SK-N-SH (cell line): ENCODE measurements at regions not wholly inside any gene's neighbourhood (a gene's known extent, or its start where the extent isn't known, plus 50 kb on each side); places are given as distances from the start of the nearest gene placed in this dataset.

Experiments
- CTCF ChIA-PET: fragments of 300-600, 350-600 bp; formaldehyde crosslinking; extraction: SDS; loops from one replicate; lab custom pipeline; 2021; lab: Yijun Ruan, JAX
- POLR2A ChIA-PET: fragments of 350-600 bp; sonication (Branson Sonifier 250); formaldehyde crosslinking; extraction: SDS; loops from one replicate; lab custom pipeline; 2020; ENCODE audit warnings: antibody characterized with exemption, inconsistent platforms; lab: Yijun Ruan, JAX
- DNase-seq: peaks from one replicate; pipeline ENCODE4 v3.0.0; 2012
- H2AFZ ChIP-seq: fragments of 200-600 bp; sonication (generic); 2 replicates; pipeline ENCODE4 v1.8.1; 2016; ENCODE audit warnings: antibody characterized with exemption, mild to moderate bottlenecking, low read depth
- H3F3A ChIP-seq: fragments of 200-600 bp; sonication (generic); replicated peaks from 2 replicates; pipeline ENCODE3; 2016; ENCODE audit warnings: antibody characterized with exemption, mild to moderate bottlenecking; ENCODE audit not compliant: insufficient read depth
- H3K27ac ChIP-seq, 2 experiments: fragments of 200-500 bp in 1 of 2; fragments of 200-600 bp in 1 of 2; sonication (Bioruptor generic) in 1 of 2; sonication (generic), shearing (Covaris generic) in 1 of 2; 2 replicates each; pipeline versions ENCODE4 v1.5.1 to v1.6.1; 2014 to 2016; ENCODE audit warnings: low read depth in 2 of 2, inconsistent platforms in 1 of 2, low read length in 1 of 2, mild to moderate bottlenecking in 1 of 2, mixed read lengths in 1 of 2
- H3K27me3 ChIP-seq: fragments of 200-600 bp; sonication (generic), shearing (Covaris generic); 2 replicates; pipeline ENCODE4 v1.6.1; 2016; ENCODE audit warnings: mixed run types; ENCODE audit not compliant: insufficient read depth
- H3K36me3 ChIP-seq, 2 experiments: fragments of 200-500 bp in 1 of 2; fragments of 200-600 bp in 1 of 2; sonication (Bioruptor generic) in 1 of 2; sonication (generic) in 1 of 2; replicated peaks in 1 of 2; 2 replicates each; pipeline versions ENCODE3 to v1.5.1; 2014 to 2016; ENCODE audit warnings: low read length in 1 of 2, mild to moderate bottlenecking in 1 of 2; ENCODE audit not compliant: insufficient read depth in 2 of 2, control insufficient read depth in 1 of 2
- H3K4me1 ChIP-seq, 2 experiments: fragments of 200-500 bp in 1 of 2; fragments of 200-600 bp in 1 of 2; sonication (Bioruptor generic) in 1 of 2; sonication (generic), shearing (Covaris generic) in 1 of 2; 2 replicates each; pipeline versions ENCODE4 v1.5.1 to v1.6.1; 2014 to 2016; ENCODE audit warnings: low read depth in 1 of 2, low read length in 1 of 2, mixed run types in 1 of 2; ENCODE audit not compliant: insufficient read depth in 2 of 2, control insufficient read depth in 1 of 2
- H3K4me2 ChIP-seq: fragments of 200-600 bp; sonication (generic), shearing (Covaris generic); 2 replicates; pipeline ENCODE4 v1.6.1; 2017; ENCODE audit warnings: mixed run types
- H3K4me3 ChIP-seq, 2 experiments: fragments of 200-500 bp in 1 of 2; fragments of 200-600 bp in 1 of 2; sonication (Bioruptor generic) in 1 of 2; sonication (generic), shearing (Covaris generic) in 1 of 2; 2 replicates each; pipeline versions ENCODE4 v1.5.1 to v1.8.1; 2014 to 2016; ENCODE audit warnings: low read depth in 2 of 2, inconsistent platforms in 1 of 2, low read length in 1 of 2, mild to moderate bottlenecking in 1 of 2, mixed read lengths in 1 of 2, moderate library complexity in 1 of 2
- H3K79me2 ChIP-seq: fragments of 200-600 bp; sonication (generic); 2 replicates; pipeline ENCODE4 v1.8.1; 2017; ENCODE audit warnings: mild to moderate bottlenecking; ENCODE audit not compliant: insufficient read depth
- H3K9ac ChIP-seq: fragments of 200-600 bp; sonication (generic); 2 replicates; pipeline ENCODE4 v1.6.1; 2017; ENCODE audit warnings: mixed run types
- H3K9me2 ChIP-seq: fragments of 200-600 bp; sonication (generic); 2 replicates; pipeline ENCODE4 v1.6.1; 2017; ENCODE audit warnings: mixed run types
- H3K9me3 ChIP-seq: fragments of 200-600 bp; sonication (generic); 2 replicates; pipeline ENCODE4 v1.6.1; 2017; ENCODE audit warnings: mixed run types, mild to moderate bottlenecking, moderate library complexity
- H4K20me1 ChIP-seq: fragments of 200-600 bp; sonication (generic); 2 replicates; pipeline ENCODE4 v1.6.1; 2017; ENCODE audit warnings: mild to moderate bottlenecking, mixed run types; ENCODE audit not compliant: insufficient read depth
- ELF1 ChIP-seq: IDR thresholded peaks from 2 replicates; pipeline ENCODE4 v1.4.0; 2012
- EP300 ChIP-seq, 2 experiments: IDR thresholded peaks; 2 replicates each; pipeline versions ENCODE4 v1.4.0 to v1.6.1; 2012; ENCODE audit warnings: borderline replicate concordance in 1 of 2, low read depth in 1 of 2, low read length in 1 of 2
- EZH2phosphoT487 ChIP-seq: fragments of 200-600 bp; sonication (generic); IDR thresholded peaks from 2 replicates; pipeline ENCODE4 v1.6.1; 2017; ENCODE audit warnings: low read depth, mixed run types, mild to moderate bottlenecking, antibody characterized with exemption, moderate library complexity, borderline replicate concordance
- FOSL2 ChIP-seq: IDR thresholded peaks from 2 replicates; pipeline ENCODE4 v1.4.0; 2012; ENCODE audit warnings: low read depth, mild to moderate bottlenecking, moderate library complexity, borderline replicate concordance
- FOXJ3 ChIP-seq: sonication (generic); formaldehyde crosslinking; IDR thresholded peaks from 2 replicates; pipeline ENCODE4 v1.5.1; 2020; ENCODE audit warnings: mild to moderate bottlenecking, missing genetic modification reagents
- FOXM1 ChIP-seq: IDR thresholded peaks from 2 replicates; pipeline ENCODE4 v1.4.0; 2012; ENCODE audit warnings: low read depth, mild to moderate bottlenecking
- GABPA ChIP-seq: IDR thresholded peaks from 2 replicates; pipeline ENCODE4 v1.4.0; 2012; ENCODE audit warnings: low read depth, mild to moderate bottlenecking
- MXI1 ChIP-seq: IDR thresholded peaks from 2 replicates; pipeline ENCODE4 v1.6.1; 2012; ENCODE audit warnings: mild to moderate bottlenecking, low read depth, low read length, improper control_type of control experiment
- NFIC ChIP-seq: IDR thresholded peaks from 2 replicates; pipeline ENCODE4 v1.4.0; 2012; ENCODE audit warnings: borderline replicate concordance
- POLR2AphosphoS5 ChIP-seq: IDR thresholded peaks from 2 replicates; pipeline ENCODE4 v1.6.1; 2012; ENCODE audit warnings: low read depth, low read length
- RCOR1 ChIP-seq: fragments of 150-350 bp; IDR thresholded peaks from 2 replicates; pipeline ENCODE4 v1.6.1; 2017; ENCODE audit warnings: antibody characterized with exemption, low read length
- RXRA ChIP-seq: IDR thresholded peaks from 2 replicates; pipeline ENCODE4 v1.4.0; 2012; ENCODE audit warnings: low read depth, mild to moderate bottlenecking, borderline replicate concordance
- SIN3A ChIP-seq: IDR thresholded peaks from 2 replicates; pipeline ENCODE4 v1.6.1; 2012; ENCODE audit warnings: low read depth, mild to moderate bottlenecking, low read length, moderate library complexity, borderline replicate concordance
- TAF1 ChIP-seq: IDR thresholded peaks from 2 replicates; pipeline ENCODE4 v1.6.1; 2012; ENCODE audit warnings: low read depth, mild to moderate bottlenecking, low read length, moderate library complexity, borderline replicate concordance
- TEAD4 ChIP-seq: IDR thresholded peaks from 2 replicates; pipeline ENCODE4 v1.4.0; 2012; ENCODE audit warnings: mild to moderate bottlenecking, borderline replicate concordance; ENCODE audit not compliant: insufficient read depth
- YY1 ChIP-seq: IDR thresholded peaks from 2 replicates; pipeline ENCODE4 v1.4.0; 2012; ENCODE audit warnings: low read depth, mild to moderate bottlenecking
- WGBS: methylation state at CpG from one replicate; pipeline ENCODE4 v1.1.6; 2017; ENCODE audit warnings: low lambda C conversion rate; 5-methylcytosine and 5-hydroxymethylcytosine counted together
- TF ChIP-seq, protein P1 (sequence below): IDR thresholded peaks from 2 replicates; pipeline ENCODE4 v1.4.0; 2012; ENCODE audit warnings: low read depth, borderline replicate concordance
- TF ChIP-seq, protein P2 (sequence below): IDR thresholded peaks from 2 replicates; pipeline ENCODE4 v1.4.0; 2012; ENCODE audit warnings: low read depth

DNA sequence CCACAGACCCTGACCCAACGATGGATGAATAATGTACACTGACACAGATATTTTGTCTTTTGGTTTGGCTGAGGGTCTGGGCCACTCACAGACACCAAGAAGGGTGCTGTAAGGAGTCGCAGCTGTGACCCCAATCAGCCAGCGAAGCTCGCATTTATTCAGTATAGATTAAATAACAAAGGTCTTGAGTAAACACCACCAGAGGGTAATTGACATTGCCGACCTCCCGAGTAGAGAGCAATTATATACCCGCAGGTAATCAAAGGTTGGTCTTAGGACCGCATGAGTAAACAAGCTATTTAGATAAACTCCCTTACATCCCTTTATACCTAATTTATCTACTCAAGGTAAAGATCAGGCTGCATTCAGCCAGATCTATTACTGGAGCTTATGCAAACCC, 297.1 kb downstream of the ADAM29 start:
- no peak overlapping the region for H3K4me3 ChIP-seq
- no peak overlapping the region for H3K9ac ChIP-seq
- no peaks in the 10 kb centered on the region for H3K36me3 ChIP-seq
- no peak overlapping the region for H3K4me2 ChIP-seq
- no peak overlapping the region for H3K27ac ChIP-seq
- WGBS: 43% methylated on average over 8 of the region's 8 CpGs
- ChIA-PET POLR2A (no interaction called here), CTCF (interaction anchor here (1.7 kb wide), 1 partner anchor 20 kb away, joined by 4 read pairs; no protein-coding TSS in a partner anchor)
- no peaks in the 10 kb centered on the region for H3F3A ChIP-seq
- TF ChIP-seq FOSL2: no peak
- no peak for TF ChIP-seq NFIC
- no peak for TF ChIP-seq YY1
- no peak for TF ChIP-seq GABPA
- TF ChIP-seq, protein P1, sequence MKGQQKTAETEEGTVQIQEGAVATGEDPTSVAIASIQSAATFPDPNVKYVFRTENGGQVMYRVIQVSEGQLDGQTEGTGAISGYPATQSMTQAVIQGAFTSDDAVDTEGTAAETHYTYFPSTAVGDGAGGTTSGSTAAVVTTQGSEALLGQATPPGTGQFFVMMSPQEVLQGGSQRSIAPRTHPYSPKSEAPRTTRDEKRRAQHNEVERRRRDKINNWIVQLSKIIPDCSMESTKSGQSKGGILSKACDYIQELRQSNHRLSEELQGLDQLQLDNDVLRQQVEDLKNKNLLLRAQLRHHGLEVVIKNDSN: no peak
- no peak overlapping the region for H2AFZ ChIP-seq
- no peaks in the 10 kb centered on the region for H3K9me3 ChIP-seq
- H3K9me2 ChIP-seq: no peaks in the 10 kb centered on the region
- H3K79me2 ChIP-seq: no peaks in the 10 kb centered on the region
- no peaks in the 10 kb centered on the region for H3K27me3 ChIP-seq
- no peak for DNase-seq
- H4K20me1 ChIP-seq: no peaks in the 10 kb centered on the region
- no peaks in the 10 kb centered on the region for H3K4me1 ChIP-seq

DNA sequence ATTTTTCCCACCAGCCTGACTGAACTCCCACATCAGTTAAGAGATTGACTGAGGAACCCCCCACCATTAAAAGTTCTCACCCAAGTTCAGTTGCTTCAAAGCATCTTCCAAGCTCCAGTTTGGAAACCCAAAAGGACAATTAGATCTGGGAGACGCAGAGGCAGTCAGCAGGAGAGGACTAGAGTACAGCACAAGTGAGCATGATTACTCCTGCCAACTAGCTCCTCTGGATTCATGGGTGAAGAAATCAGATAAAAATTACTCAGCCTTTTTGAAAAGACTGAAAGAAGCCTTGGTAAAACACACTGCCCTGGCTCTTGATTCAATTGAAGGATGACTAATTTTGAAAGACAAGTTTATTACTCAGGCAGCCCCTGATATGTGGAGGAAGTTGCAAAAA, 297.5 kb downstream of the ADAM29 start:
- no peak for DNase-seq
- H3K36me3 ChIP-seq: no peaks in the 10 kb centered on the region
- no peaks in the 10 kb centered on the region for H3K9me3 ChIP-seq
- H3K4me1 ChIP-seq: no peaks in the 10 kb centered on the region
- no peaks in the 10 kb centered on the region for H3K27me3 ChIP-seq
- 9% methylated on average over 1 of the region's 1 CpG for WGBS
- ChIA-PET CTCF (interaction anchor here (1.7 kb wide), 1 partner anchor 20 kb away, joined by 4 read pairs; no protein-coding TSS in a partner anchor), POLR2A (no interaction called here)
- no peak overlapping the region for H3K9ac ChIP-seq
- H3K79me2 ChIP-seq: no peaks in the 10 kb centered on the region
- no peak overlapping the region for H3K4me3 ChIP-seq
- TF ChIP-seq NFIC: no peak
- no peak for TF ChIP-seq ELF1
- TF ChIP-seq YY1: no peak
- TF ChIP-seq GABPA: no peak
- no peak for TF ChIP-seq RXRA
- no peak for TF ChIP-seq POLR2AphosphoS5
- no peak for TF ChIP-seq FOXJ3 (CRISPR knock-in tag)
- no peak for TF ChIP-seq TEAD4
- no peak for TF ChIP-seq FOXM1
- no peak for TF ChIP-seq EZH2phosphoT487
- TF ChIP-seq EP300 (IDR thresholded peaks at IDR 0.05; ENCODE audit: borderline replicate concordance in 1 of 2, low read depth in 1 of 2, low read length in 1 of 2): no peak
- no peak for TF ChIP-seq MXI1
- TF ChIP-seq, protein P2, sequence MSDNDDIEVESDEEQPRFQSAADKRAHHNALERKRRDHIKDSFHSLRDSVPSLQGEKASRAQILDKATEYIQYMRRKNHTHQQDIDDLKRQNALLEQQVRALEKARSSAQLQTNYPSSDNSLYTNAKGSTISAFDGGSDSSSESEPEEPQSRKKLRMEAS: no peak
- TF ChIP-seq RCOR1: no peak
- TF ChIP-seq, protein P1: no peak
- TF ChIP-seq TAF1: no peak
- no peak for TF ChIP-seq SIN3A
- H3K27ac ChIP-seq: no peak overlapping the region
- no peak overlapping the region for H3K4me2 ChIP-seq
- no peaks in the 10 kb centered on the region for H3F3A ChIP-seq
- H2AFZ ChIP-seq: no peak overlapping the region
- no peaks in the 10 kb centered on the region for H4K20me1 ChIP-seq
- H3K9me2 ChIP-seq: no peaks in the 10 kb centered on the region
